Neural progenitor cell (in vitro differentiated cells): ENCODE measurements at regions not wholly inside any gene's neighbourhood (a gene's known extent, or its start where the extent isn't known, plus 50 kb on each side); places are given as distances from the start of the nearest gene placed in this dataset.

Experiments
- DNase-seq: peaks from one replicate; pipeline ENCODE4 v3.0.0-alpha.2; 2016; ENCODE audit warnings: low spot score
- H2AFZ ChIP-seq: fragments of 200-600 bp; sonication (generic); replicated peaks from 2 replicates; pipeline ENCODE4 v1.6.1; 2016; ENCODE audit warnings: antibody characterized with exemption
- H3F3A ChIP-seq: fragments of 200-600 bp; sonication (generic); 2 replicates; pipeline ENCODE4 v1.6.1; 2016; ENCODE audit warnings: antibody characterized with exemption, low read depth
- H3K27ac ChIP-seq: fragments of 200-600 bp; sonication (generic); 2 replicates; pipeline ENCODE4 v1.5.1; 2016; ENCODE audit warnings: mild to moderate bottlenecking
- H3K27me3 ChIP-seq: fragments of 200-600 bp; sonication (generic); 2 replicates; pipeline ENCODE4 v1.6.1; 2016; ENCODE audit warnings: mild to moderate bottlenecking, moderate library complexity
- H3K36me3 ChIP-seq: fragments of 200-600 bp; sonication (generic); 2 replicates; pipeline ENCODE4 v1.5.1; 2016
- H3K4me1 ChIP-seq: fragments of 200-600 bp; sonication (generic); 2 replicates; pipeline ENCODE4 v1.6.1; 2016; ENCODE audit warnings: mixed run types
- H3K4me2 ChIP-seq: fragments of 200-600 bp; sonication (generic); 2 replicates; pipeline ENCODE4 v1.6.1; 2016
- H3K4me3 ChIP-seq: fragments of 200-600 bp; sonication (generic); 2 replicates; pipeline ENCODE4 v1.5.1; 2016
- H3K79me2 ChIP-seq: fragments of 200-600 bp; sonication (generic); 2 replicates; pipeline ENCODE4 v1.6.1; 2016; ENCODE audit warnings: low read depth
- H3K9ac ChIP-seq: fragments of 200-600 bp; sonication (generic); 2 replicates; pipeline ENCODE4 v1.6.1; 2016
- H3K9me3 ChIP-seq: fragments of 200-600 bp; sonication (generic); 2 replicates; pipeline ENCODE4 v1.5.1; 2016; ENCODE audit warnings: low read depth
- H4K20me1 ChIP-seq: fragments of 200-600 bp; sonication (generic); 2 replicates; pipeline ENCODE4 v1.6.1; 2016; ENCODE audit warnings: low read depth
- H3K27ac Mint-ChIP-seq: 3 replicates; pipeline ENCODE4 v1.8.0; 2021; ENCODE audit warnings: mixed read lengths
- H3K27me3 Mint-ChIP-seq: 2 replicates; pipeline ENCODE4 v1.8.0; 2022; ENCODE audit warnings: low read depth, mild to moderate bottlenecking, inconsistent platforms, moderate library complexity, mixed read lengths; ENCODE audit not compliant: insufficient read depth
- H3K36me3 Mint-ChIP-seq: 3 replicates; pipeline ENCODE4 v1.8.0; 2021; ENCODE audit warnings: mixed read lengths
- H3K4me1 Mint-ChIP-seq: 3 replicates; pipeline ENCODE4 v1.8.0; 2021; ENCODE audit warnings: mixed read lengths
- H3K4me3 Mint-ChIP-seq: 3 replicates; pipeline ENCODE4 v1.8.0; 2021; ENCODE audit warnings: mild to moderate bottlenecking, moderate library complexity, mixed read lengths
- H3K9me3 Mint-ChIP-seq: 3 replicates; pipeline ENCODE4 v1.8.0; 2020; ENCODE audit warnings: mixed read lengths
- CTCF ChIP-seq: fragments of 200-600 bp; sonication (generic); IDR thresholded peaks from 2 replicates; pipeline ENCODE4 v1.5.1; 2017; ENCODE audit warnings: antibody characterized with exemption, mild to moderate bottlenecking
- EZH2 ChIP-seq: fragments of 200-600 bp; sonication (generic); IDR thresholded peaks from 2 replicates; pipeline ENCODE4 v1.6.1; 2017; ENCODE audit warnings: antibody characterized with exemption, mild to moderate bottlenecking, moderate library complexity
- EZH2phosphoT487 ChIP-seq: fragments of 200-600 bp; sonication (generic); IDR thresholded peaks from 2 replicates; pipeline ENCODE4 v1.6.1; 2017; ENCODE audit warnings: antibody characterized with exemption

GRCh38 chr13:21999666-22000065 lies 328.8 kb downstream of the FGF9 start:
- Mint-ChIP-seq H3K4me3 (no peak overlapping the region), H3K27ac (peak overlapping the region; percentile 15)

GRCh38 chr13:22000191-22000590 lies 329.3 kb downstream of the FGF9 start:
- Mint-ChIP-seq H3K9me3 (no peaks in the 10 kb centered on the region), H3K4me1 (peaks cover 11% of the 10 kb centered on the region), H3K36me3 (no peaks in the 10 kb centered on the region), H3K27ac (no peak overlapping the region), H3K4me3 (no peak overlapping the region), H3K27me3 (peaks cover 2% of the 10 kb centered on the region)
- Histone ChIP-seq H3K79me2 (no peaks in the 10 kb centered on the region), H3K27ac (no peak overlapping the region), H3F3A (no peaks in the 10 kb centered on the region), H3K4me1 (peaks cover 5% of the 10 kb centered on the region), H3K4me3 (no peak overlapping the region), H3K9ac (no peak overlapping the region), H2AFZ (no peak overlapping the region), H3K9me3 (no peaks in the 10 kb centered on the region), H3K27me3 (no peaks in the 10 kb centered on the region), H3K4me2 (no peak overlapping the region), H4K20me1 (no peaks in the 10 kb centered on the region), H3K36me3 (no peaks in the 10 kb centered on the region)
- DNase-seq = no peak
- TF ChIP-seq EZH2 (no peak), EZH2phosphoT487 (no peak), CTCF (no peak)

More at GRCh38 chr13:21999666-22000065, 328.8 kb downstream of the FGF9 start:
- Histone ChIP-seq H3K9ac (no peak overlapping the region), H3K4me3 (no peak overlapping the region), H3K4me1 (peaks cover 5% of the 10 kb centered on the region), H2AFZ (no peak overlapping the region), H3F3A (no peaks in the 10 kb centered on the region), H3K27me3 (no peaks in the 10 kb centered on the region), H3K27ac (no peak overlapping the region), H3K9me3 (no peaks in the 10 kb centered on the region), H3K79me2 (no peaks in the 10 kb centered on the region), H4K20me1 (no peaks in the 10 kb centered on the region), H3K36me3 (no peaks in the 10 kb centered on the region), H3K4me2 (no peak overlapping the region)
- TF ChIP-seq EZH2 (no peak), EZH2phosphoT487 (no peak), CTCF (no peak)
- no peak for DNase-seq
- H3K9me3 Mint-ChIP-seq = no peaks in the 10 kb centered on the region
- peaks cover 2% of the 10 kb centered on the region for H3K27me3 Mint-ChIP-seq
- no peaks in the 10 kb centered on the region for H3K36me3 Mint-ChIP-seq
- peaks cover 11% of the 10 kb centered on the region for H3K4me1 Mint-ChIP-seq

GRCh38 chr13:22001336-22001735 lies 330.5 kb downstream of the FGF9 start:
- DNase-seq = no peak
- H3K4me1 ChIP-seq = peaks cover 5% of the 10 kb centered on the region
- H3K79me2 ChIP-seq = no peaks in the 10 kb centered on the region
- no peaks in the 10 kb centered on the region for H3F3A ChIP-seq
- H3K9ac ChIP-seq = no peak overlapping the region
- H3K36me3 ChIP-seq = no peaks in the 10 kb centered on the region
- Mint-ChIP-seq H3K27ac (no peak overlapping the region), H3K4me3 (no peak overlapping the region), H3K36me3 (no peaks in the 10 kb centered on the region), H3K9me3 (no peaks in the 10 kb centered on the region), H3K27me3 (peaks cover 3% of the 10 kb centered on the region), H3K4me1 (peaks cover 11% of the 10 kb centered on the region)
- H3K9me3 ChIP-seq = no peaks in the 10 kb centered on the region
- no peaks in the 10 kb centered on the region for H3K27me3 ChIP-seq
- TF ChIP-seq EZH2 = no peak
- TF ChIP-seq CTCF = no peak
- TF ChIP-seq EZH2phosphoT487 = no peak
- H2AFZ ChIP-seq = no peak overlapping the region
- no peak overlapping the region for H3K27ac ChIP-seq
- no peaks in the 10 kb centered on the region for H4K20me1 ChIP-seq
- H3K4me3 ChIP-seq = no peak overlapping the region
- no peak overlapping the region for H3K4me2 ChIP-seq
